Neuronal stem cell (in vitro differentiated cells): ENCODE measurements at regions not wholly inside any gene's neighbourhood (a gene's known extent, or its start where the extent isn't known, plus 50 kb on each side); places are given as distances from the start of the nearest gene placed in this dataset.

Experiments used
- DNase-seq: peaks from one replicate; pipeline ENCODE4 v3.0.0-alpha.2; 2013; ENCODE audit warnings: low spot score
- H2AFZ ChIP-seq: one replicate; pipeline ENCODE4 v1.6.1; 2013; ENCODE audit warnings: mild to moderate bottlenecking, low read length, inconsistent platforms
- H2AK5ac ChIP-seq: 2 replicates; pipeline ENCODE4 v1.6.1; 2013; ENCODE audit warnings: low read depth, mild to moderate bottlenecking, inconsistent platforms, low read length, moderate library complexity, mixed read lengths
- H2BK120ac ChIP-seq: 2 replicates; pipeline ENCODE4 v1.6.1; 2013; ENCODE audit warnings: low read depth, mild to moderate bottlenecking, inconsistent platforms, low read length, moderate library complexity, mixed read lengths
- H2BK12ac ChIP-seq: one replicate; pipeline ENCODE4 v1.6.1; 2013; ENCODE audit warnings: low read length, inconsistent platforms
- H2BK15ac ChIP-seq: 2 replicates; pipeline ENCODE4 v1.6.1; 2013; ENCODE audit warnings: mild to moderate bottlenecking, low read length, inconsistent platforms, mixed read lengths
- H2BK5ac ChIP-seq: one replicate; pipeline ENCODE4 v1.6.1; 2013; ENCODE audit warnings: inconsistent platforms, mild to moderate bottlenecking, low read length, moderate library complexity
- H3K14ac ChIP-seq: one replicate; pipeline ENCODE4 v1.6.1; 2013; ENCODE audit warnings: low read length, inconsistent platforms
- H3K18ac ChIP-seq: 2 replicates; pipeline ENCODE4 v1.6.1; 2013; ENCODE audit warnings: low read length, inconsistent platforms
- H3K23ac ChIP-seq: 2 replicates; pipeline ENCODE4 v1.6.1; 2013; ENCODE audit warnings: low read depth, mild to moderate bottlenecking, mixed read lengths, low read length, inconsistent platforms; ENCODE audit not compliant: poor library complexity
- H3K27ac ChIP-seq: replicated peaks from 3 replicates; pipeline ENCODE4 v1.5.1; 2013; ENCODE audit warnings: low read length, inconsistent platforms
- H3K27me3 ChIP-seq, 3 experiments: 2 replicates each; pipeline ENCODE4 v1.6.1; 2013; ENCODE audit warnings: low read length in 3 of 3, mild to moderate bottlenecking in 2 of 3, inconsistent platforms in 1 of 3, low read depth in 1 of 3, mixed read lengths in 1 of 3, moderate library complexity in 1 of 3; ENCODE audit not compliant: control insufficient read depth in 3 of 3, insufficient read depth in 3 of 3
- H3K36me3 ChIP-seq, 2 donors: replicated peaks in 1 of 2; 2 replicates each; pipeline ENCODE4 v1.6.1; 2013; ENCODE audit warnings: low read length in 2 of 2; ENCODE audit not compliant: control insufficient read depth in 2 of 2, insufficient read depth in 2 of 2
- H3K4ac ChIP-seq: 2 replicates; pipeline ENCODE4 v1.6.1; 2013; ENCODE audit warnings: inconsistent platforms, mild to moderate bottlenecking, low read length, moderate library complexity
- H3K4me1 ChIP-seq, 2 donors: 1 replicate in 1 of 2; 2 replicates in 1 of 2; pipeline ENCODE4 v1.6.1; 2013; ENCODE audit warnings: low read length in 2 of 2, low read depth in 1 of 2; ENCODE audit not compliant: control insufficient read depth in 2 of 2, insufficient read depth in 1 of 2
- H3K4me2 ChIP-seq: one replicate; pipeline ENCODE4 v1.6.1; 2013; ENCODE audit warnings: mild to moderate bottlenecking, low read length, inconsistent platforms; ENCODE audit not compliant: insufficient read depth, poor library complexity, severe bottlenecking
- H3K4me3 ChIP-seq, 2 donors: 2 replicates each; pipeline ENCODE4 v1.5.1; 2013; ENCODE audit warnings: low read length in 2 of 2, mild to moderate bottlenecking in 2 of 2, inconsistent platforms in 1 of 2, moderate library complexity in 1 of 2
- H3K79me1 ChIP-seq: one replicate; pipeline ENCODE4 v1.6.1; 2013; ENCODE audit warnings: low read depth, mild to moderate bottlenecking, inconsistent platforms, low read length, moderate library complexity
- H3K9ac ChIP-seq: one replicate; pipeline ENCODE4 v1.6.1; 2013; ENCODE audit warnings: mild to moderate bottlenecking, low read depth, low read length, inconsistent platforms; ENCODE audit not compliant: poor library complexity
- H3K9me3 ChIP-seq, 2 donors: replicated peaks in 1 of 2; 2 replicates each; pipeline versions ENCODE3 to v1.6.1; 2013; ENCODE audit warnings: low read length in 2 of 2, mild to moderate bottlenecking in 2 of 2, inconsistent platforms in 1 of 2, low read depth in 1 of 2, mixed read lengths in 1 of 2, moderate library complexity in 1 of 2; ENCODE audit not compliant: control insufficient read depth in 2 of 2, insufficient read depth in 1 of 2
- H4K8ac ChIP-seq: one replicate; pipeline ENCODE4 v1.6.1; 2013; ENCODE audit warnings: low read depth, mild to moderate bottlenecking, inconsistent platforms, low read length, moderate library complexity
- H4K91ac ChIP-seq: one replicate; pipeline ENCODE4 v1.6.1; 2013; ENCODE audit warnings: low read length, low read depth, mild to moderate bottlenecking, inconsistent platforms; ENCODE audit not compliant: poor library complexity
- whole genome bisulfite sequencing, 2 donors: extraction: QIAGEN DNeasy Blood & Tissue Kit; methylation state at CpG; one replicate each; pipeline ENCODE4 v1.1.7; 2013; ENCODE audit warnings: missing lambda C conversion rate in 2 of 2, mixed read lengths in 1 of 2; ENCODE audit not compliant: insufficient read length in 2 of 2, insufficient replicate concordance in 1 of 2; ENCODE audit errors: extremely low coverage in 2 of 2; 5-methylcytosine and 5-hydroxymethylcytosine counted together

GRCh38 chr3:31358473-31359070 lies 174.2 kb upstream of the STT3B start:
- Histone ChIP-seq H2AK5ac (no peak overlapping the region), H2AFZ (no peak overlapping the region)
- WGBS, 2 donors, result no CpG with 5 or more reads among the region's 1 CpG

DNA sequence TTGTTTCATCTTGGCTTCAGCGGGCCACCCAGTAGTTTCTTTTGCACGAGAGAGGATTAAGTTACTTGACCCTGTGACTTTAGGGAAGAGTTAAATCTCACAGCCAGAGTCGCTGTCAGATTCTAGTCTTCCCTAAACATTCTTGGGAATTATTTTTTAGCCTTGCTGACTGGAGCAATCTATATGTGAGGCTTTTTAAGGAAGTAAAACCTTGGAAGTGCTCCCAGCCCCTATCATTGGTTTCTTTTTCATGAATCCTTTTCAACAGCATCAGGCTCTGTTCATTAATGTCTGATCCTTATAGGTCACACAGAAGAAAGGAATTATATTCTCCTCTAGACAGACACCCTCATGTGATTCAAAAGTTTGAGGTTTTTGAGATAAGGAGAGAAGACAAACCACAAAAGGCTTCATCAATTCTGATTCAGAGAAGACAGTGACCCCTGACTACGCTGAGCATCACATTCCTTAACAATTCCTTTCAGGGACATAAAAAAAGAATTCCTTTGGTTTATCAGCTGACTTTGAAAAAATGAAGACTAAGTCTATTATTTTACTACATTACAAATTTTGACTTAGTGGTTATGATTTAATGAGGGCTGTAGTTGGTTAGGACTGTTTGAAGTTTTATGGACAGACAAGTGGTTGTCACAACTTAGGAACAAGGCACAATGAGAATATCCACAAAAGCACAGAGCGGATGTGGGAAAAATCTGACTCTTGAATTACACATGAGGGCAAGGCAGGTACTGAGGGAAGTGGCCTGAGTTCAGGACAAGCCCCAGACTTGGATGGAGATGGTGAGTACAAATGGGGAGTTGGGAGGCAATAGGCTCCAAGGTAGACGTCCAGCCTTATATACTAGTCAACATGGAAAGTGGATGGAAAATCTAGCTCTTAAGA lies 171.1 kb upstream of the STT3B start:
- peak; percentile 11 for DNase-seq
- H2BK120ac ChIP-seq, result no peak overlapping the region

More at GRCh38 chr3:31358473-31359070, 174.2 kb upstream of the STT3B start:
- no peak overlapping the region for H3K4me2 ChIP-seq
- no peak overlapping the region for H3K14ac ChIP-seq
- no peaks in the 10 kb centered on the region for H3K27me3 ChIP-seq
- no peak overlapping the region for H3K23ac ChIP-seq
- H2BK12ac ChIP-seq, result no peak overlapping the region
- peaks cover 2 to 3% of the 10 kb centered on the region in 2 donors for H3K9me3 ChIP-seq
- H3K4me3 ChIP-seq, result no peak overlapping the region
- no peak overlapping the region for H3K27ac ChIP-seq
- peaks cover 2 to 11% of the 10 kb centered on the region in 2 donors for H3K4me1 ChIP-seq
- H2BK5ac ChIP-seq, result no peak overlapping the region
- H2BK120ac ChIP-seq, result no peak overlapping the region
- H3K4ac ChIP-seq, result no peak overlapping the region
- no peak overlapping the region for H3K9ac ChIP-seq
- no peak overlapping the region for H2BK15ac ChIP-seq
- no peak for DNase-seq
- H3K36me3 ChIP-seq, result no peaks in the 10 kb centered on the region
- H4K91ac ChIP-seq, result no peak overlapping the region
- H3K18ac ChIP-seq, result no peak overlapping the region
- no peak overlapping the region for H4K8ac ChIP-seq
- H3K79me1 ChIP-seq, result no peaks in the 10 kb centered on the region

DNA sequence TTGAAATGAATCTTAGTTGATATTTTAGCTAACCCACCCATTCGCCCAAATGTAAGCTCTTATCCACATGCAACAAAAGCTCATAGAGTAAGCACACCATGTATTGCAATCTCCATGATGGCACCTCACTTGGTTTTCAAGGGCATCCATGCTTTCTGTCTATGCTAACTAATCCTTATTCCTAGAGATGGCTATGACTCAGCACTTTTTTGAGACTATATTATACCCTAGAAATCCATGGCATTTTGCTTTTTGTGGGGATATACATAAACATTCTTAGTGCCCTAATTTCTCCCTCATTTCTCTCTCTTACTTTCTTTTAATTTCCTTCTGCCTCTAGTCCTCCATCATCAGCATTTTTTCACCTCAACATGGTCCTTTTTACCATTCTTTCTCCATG lies 168.5 kb upstream of the STT3B start:
- no peak overlapping the region for H3K9ac ChIP-seq
- no peak overlapping the region for H3K4me2 ChIP-seq
- H3K27ac ChIP-seq, result no peak overlapping the region
- H2BK5ac ChIP-seq, result no peak overlapping the region
- H3K36me3 ChIP-seq, result no peaks in the 10 kb centered on the region
- H4K8ac ChIP-seq, result no peak overlapping the region
- H3K4me3 ChIP-seq, result no peak overlapping the region
- no peak overlapping the region for H3K4ac ChIP-seq
- no peak overlapping the region for H3K23ac ChIP-seq
- H2BK120ac ChIP-seq, result no peak overlapping the region
- H3K14ac ChIP-seq, result no peak overlapping the region
- H3K18ac ChIP-seq, result no peak overlapping the region
- no peak overlapping the region for H2AK5ac ChIP-seq
- H2AFZ ChIP-seq, result no peak overlapping the region
- peaks cover 2 to 11% of the 10 kb centered on the region in 2 donors for H3K4me1 ChIP-seq
- no peaks in the 10 kb centered on the region for H3K9me3 ChIP-seq
- no peaks in the 10 kb centered on the region for H3K27me3 ChIP-seq
- no peak overlapping the region for H4K91ac ChIP-seq
- no CpG with 5 or more reads among the region's 1 CpG for WGBS, 2 donors
- no peaks in the 10 kb centered on the region for H3K79me1 ChIP-seq
- H2BK12ac ChIP-seq, result no peak overlapping the region
- DNase-seq, result no peak
- no peak overlapping the region for H2BK15ac ChIP-seq

More for the DNA sequence above, 171.1 kb upstream of the STT3B start:
- no peak overlapping the region for H3K4me3 ChIP-seq
- no peak overlapping the region for H3K27ac ChIP-seq
- peaks cover 0 to 2% of the 10 kb centered on the region in 2 donors for H3K9me3 ChIP-seq
- H2AK5ac ChIP-seq, result no peak overlapping the region
- peak overlapping the region; percentile 46 for H2AFZ ChIP-seq
- H3K4me2 ChIP-seq, result no peak overlapping the region
- H3K4ac ChIP-seq, result no peak overlapping the region
- no peaks in the 10 kb centered on the region for H3K27me3 ChIP-seq
- no peak overlapping the region for H4K91ac ChIP-seq
- H3K14ac ChIP-seq, result no peak overlapping the region
- no peak overlapping the region for H3K18ac ChIP-seq
- no peaks in the 10 kb centered on the region for H3K36me3 ChIP-seq
- H3K79me1 ChIP-seq, result no peaks in the 10 kb centered on the region
- H2BK15ac ChIP-seq, result no peak overlapping the region
- H3K23ac ChIP-seq, result no peak overlapping the region
- H4K8ac ChIP-seq, result no peak overlapping the region
- no peak overlapping the region for H3K9ac ChIP-seq
- no CpG with 5 or more reads among the region's 6 CpGs for WGBS, 2 donors
- no peak overlapping the region for H2BK5ac ChIP-seq
- H2BK12ac ChIP-seq, result no peak overlapping the region
- peaks cover 2 to 11% of the 10 kb centered on the region in 2 donors for H3K4me1 ChIP-seq

DNA sequence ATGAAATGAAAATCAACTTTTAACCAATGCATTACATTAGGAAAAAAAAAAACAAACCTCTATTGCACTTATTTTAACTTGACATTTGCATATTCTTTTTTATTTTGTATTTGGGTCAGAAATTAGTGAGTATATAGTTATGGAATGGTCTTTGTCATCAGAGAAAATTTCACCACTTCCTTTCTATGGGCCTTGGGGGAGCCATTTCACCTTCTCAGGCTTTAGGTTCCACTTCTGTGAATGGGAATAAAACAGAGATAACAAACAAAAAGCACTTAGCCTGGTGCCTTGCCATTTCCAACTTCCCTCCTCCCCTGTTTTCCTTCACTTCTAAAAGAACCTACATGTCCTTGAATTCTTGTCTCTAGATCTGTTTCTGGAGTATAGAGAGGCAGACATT lies 168.0 kb upstream of the STT3B start:
- no peak overlapping the region for H3K18ac ChIP-seq
- no peak overlapping the region for H2BK15ac ChIP-seq
- no peak overlapping the region for H4K8ac ChIP-seq
- no peak overlapping the region for H3K23ac ChIP-seq
- H2BK5ac ChIP-seq, result no peak overlapping the region
- H3K4me3 ChIP-seq, result no peak overlapping the region
- no peaks in the 10 kb centered on the region for H3K27me3 ChIP-seq
- H3K14ac ChIP-seq, result no peak overlapping the region
- no peak overlapping the region for H4K91ac ChIP-seq
- H3K27ac ChIP-seq, result no peak overlapping the region
- H2BK120ac ChIP-seq, result no peak overlapping the region
- H3K4me1 ChIP-seq, result peaks cover 2 to 11% of the 10 kb centered on the region in 2 donors
- H3K9me3 ChIP-seq, result no peaks in the 10 kb centered on the region
- DNase-seq, result no peak
- H2BK12ac ChIP-seq, result no peak overlapping the region
- H3K4ac ChIP-seq, result no peak overlapping the region
- H3K79me1 ChIP-seq, result no peaks in the 10 kb centered on the region
- H3K4me2 ChIP-seq, result no peak overlapping the region
- no peaks in the 10 kb centered on the region for H3K36me3 ChIP-seq
- no peak overlapping the region for H2AK5ac ChIP-seq
- no peak overlapping the region for H2AFZ ChIP-seq
- H3K9ac ChIP-seq, result no peak overlapping the region
